HCEC 1CT (cell line): ENCODE measurements at regions not wholly inside any gene's neighbourhood (a gene's known extent, or its start where the extent isn't known, plus 50 kb on each side); places are given as distances from the start of the nearest gene placed in this dataset.

Source experiments
- DNase-seq: peaks from one replicate; pipeline ENCODE4 v3.0.0-alpha.2; 2017

DNA sequence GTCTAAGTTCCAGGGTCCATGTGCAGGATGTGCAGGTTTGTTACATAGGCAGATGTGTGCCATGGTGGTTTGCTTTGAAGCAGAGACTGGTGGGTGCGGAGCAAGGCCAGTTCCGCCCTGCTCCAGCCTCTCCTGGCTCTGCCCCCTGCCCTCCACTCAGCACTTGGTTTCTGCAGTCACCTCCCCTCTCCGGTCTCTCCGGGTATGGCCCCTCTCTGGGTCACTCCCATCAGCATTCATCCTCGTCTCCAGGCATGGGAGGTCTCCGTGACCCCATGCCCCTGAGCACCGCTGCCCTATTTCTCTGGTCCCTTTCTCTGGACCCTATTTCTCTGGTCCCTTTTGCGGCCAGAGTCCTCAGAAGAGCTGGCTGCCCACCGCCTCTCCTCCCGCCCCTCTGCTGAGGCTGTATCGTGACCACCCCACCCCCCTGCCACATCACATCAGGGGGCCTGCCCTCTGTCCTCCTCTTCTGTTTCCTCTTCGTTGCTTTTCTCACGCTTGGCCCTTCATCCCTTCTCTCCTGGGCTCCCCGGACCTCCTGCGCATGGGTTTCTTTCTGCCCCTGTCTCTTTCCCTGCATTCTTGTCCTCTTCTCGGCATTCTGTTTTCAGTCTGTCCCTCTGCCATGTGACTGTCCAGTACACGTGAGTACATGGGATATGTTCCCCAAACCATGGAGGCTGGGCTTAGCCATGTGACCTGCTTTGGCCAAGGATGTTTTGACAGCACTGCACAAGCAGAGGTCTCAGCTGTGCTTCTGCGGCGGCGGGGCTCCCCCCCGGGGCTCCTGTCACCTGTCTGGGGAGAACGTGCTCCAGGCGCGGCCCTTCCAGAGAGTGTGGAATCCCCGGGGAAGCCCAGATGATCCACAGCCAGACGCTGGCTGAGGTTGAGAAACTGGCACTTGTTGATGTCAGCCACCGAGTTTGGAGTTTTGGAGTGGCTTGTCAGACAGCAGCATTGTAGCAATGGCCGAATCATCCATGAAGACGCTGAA is 54.4 kb upstream of the C1orf174 start:
- no peak for DNase-seq

DNA sequence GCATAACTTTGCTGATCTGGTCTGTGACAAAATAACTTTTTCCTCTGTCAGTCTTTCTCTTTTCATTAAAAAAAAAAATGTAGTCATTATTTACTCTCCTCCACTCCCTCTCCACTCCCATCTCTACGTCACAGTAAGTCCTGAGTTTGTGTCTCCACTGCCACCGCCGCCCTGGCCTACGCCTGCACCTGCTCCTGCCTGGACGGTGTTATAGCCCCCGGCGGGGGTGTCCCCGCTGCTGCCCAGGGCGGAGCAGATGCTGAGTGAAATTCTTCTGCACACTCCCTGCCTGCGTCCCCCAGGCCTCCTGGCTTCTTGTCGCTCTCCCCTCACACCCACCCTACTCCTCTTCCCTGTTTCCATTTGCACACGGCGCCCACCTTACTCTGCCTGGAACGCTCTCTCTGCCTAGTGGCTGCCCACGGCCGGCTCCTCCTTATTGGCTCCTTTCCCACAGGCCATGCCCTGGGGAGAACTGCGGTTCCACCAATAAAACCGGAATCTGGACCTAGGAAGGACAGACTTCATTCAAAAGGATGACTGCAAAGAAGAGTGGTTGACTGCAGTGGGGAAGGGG is 55.2 kb upstream of the C1orf174 start:
- DNase-seq, result no peak

DNA sequence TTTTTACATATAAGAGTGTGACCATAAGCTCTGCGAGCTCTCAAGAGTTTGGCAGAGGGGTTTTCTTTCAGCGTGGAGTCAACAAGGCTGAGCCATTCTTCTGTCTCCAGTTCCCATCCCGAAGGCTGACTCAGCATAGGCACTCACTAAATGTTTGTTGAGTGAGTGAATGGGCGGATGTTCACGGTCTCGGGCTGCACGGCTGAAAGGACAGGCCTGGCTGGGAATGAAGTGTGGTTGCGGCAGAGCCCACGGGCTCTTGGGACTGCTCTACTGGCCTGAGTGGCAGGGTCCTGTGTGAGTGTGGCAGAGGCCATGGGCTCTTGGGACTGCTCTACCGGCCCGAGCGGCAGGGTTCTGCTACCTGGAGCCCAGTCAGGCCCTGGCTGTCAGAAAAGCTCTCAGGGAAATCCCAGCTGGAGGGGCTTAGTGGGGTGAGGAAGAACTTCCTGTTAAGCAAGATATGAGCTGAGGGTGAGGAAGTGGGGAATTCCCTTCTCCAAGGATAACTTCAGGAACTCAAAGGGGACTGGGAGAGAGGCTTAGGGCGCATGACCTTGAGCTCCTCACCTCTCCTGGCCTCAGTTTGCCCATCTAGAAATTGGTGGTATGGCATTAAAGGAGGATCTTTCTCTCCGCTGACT is 56.6 kb upstream of the C1orf174 start:
- DNase-seq, result no peak

DNA sequence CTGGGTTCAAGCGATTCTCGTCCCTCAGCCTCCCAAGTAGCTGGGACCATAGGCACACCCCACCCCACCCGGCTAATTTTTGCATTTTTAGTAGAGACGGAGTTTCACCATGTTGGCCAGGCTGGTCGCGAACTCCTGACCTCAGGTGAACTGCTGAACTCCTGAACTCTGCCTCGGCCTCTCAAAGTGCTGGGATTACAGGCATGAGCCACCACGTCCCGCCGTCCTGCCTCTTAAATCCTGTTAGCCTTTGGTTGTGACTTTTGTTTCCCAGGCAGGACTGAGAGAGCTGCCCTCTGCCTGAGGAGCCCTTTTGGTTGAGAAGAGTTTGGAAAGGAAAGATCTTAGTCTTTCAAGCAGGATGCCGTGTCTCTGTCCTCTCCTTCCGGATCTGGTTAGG is 59.3 kb upstream of the C1orf174 start:
- no peak for DNase-seq

DNA sequence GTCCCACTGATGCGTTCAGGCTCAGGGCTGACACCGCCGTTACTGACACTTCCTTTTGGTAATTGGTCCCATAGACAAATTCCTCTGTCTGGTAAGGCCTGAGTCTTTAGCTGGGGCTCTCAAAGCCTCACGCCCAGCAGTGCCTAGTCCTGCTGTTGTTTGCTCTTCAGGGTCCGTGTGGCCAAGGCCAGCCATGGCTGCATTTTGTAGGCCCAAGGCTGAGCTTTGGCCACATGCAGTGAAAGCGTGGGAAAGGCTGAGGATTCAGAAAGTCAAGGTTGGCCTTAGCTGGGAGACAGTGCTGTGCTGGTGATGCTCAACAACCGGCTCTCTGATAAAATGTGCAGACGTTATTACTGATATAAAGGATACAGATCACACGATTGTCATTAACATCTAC is 63.5 kb upstream of the C1orf174 start:
- DNase-seq, result no peak

DNA sequence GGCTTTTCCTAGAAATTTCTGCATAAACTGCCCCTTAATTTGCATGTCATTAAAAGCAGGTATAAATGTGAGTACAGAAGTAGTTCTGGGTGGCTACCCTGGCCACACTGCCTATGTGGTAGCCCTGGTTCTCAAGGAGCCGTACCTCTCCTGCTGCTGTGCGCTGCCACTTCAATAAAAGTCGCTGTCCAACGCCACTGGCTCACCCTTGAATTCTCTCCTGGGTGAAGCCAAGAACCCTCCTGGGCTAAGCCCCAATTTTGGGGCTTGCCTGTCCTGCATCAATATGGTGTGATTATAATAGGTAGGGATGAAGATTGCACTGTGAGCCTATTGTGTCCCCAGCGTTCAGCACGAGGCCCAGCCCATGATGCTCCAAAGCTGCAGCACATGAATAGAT is 65.6 kb upstream of the C1orf174 start:
- no peak for DNase-seq

DNA sequence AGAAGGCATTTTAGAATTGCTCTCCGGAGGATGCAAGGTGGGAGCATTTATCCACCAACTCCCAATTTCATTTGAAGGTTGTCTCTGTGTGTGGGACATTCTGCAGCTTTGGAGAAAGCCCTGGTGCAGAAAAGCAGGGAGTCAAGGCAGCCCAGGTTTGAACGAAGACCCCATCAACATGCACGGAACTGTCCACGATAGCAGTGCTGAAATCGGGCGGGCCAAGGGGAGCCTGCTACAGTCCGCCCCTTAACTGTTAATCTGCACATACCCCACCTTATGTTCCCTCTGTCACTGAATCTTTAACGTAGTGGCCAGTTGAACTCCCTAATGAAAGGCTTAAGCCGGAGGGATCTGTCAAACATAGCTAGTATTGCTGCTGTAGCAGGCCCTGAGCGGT is 68.8 kb upstream of the C1orf174 start:
- no peak for DNase-seq

DNA sequence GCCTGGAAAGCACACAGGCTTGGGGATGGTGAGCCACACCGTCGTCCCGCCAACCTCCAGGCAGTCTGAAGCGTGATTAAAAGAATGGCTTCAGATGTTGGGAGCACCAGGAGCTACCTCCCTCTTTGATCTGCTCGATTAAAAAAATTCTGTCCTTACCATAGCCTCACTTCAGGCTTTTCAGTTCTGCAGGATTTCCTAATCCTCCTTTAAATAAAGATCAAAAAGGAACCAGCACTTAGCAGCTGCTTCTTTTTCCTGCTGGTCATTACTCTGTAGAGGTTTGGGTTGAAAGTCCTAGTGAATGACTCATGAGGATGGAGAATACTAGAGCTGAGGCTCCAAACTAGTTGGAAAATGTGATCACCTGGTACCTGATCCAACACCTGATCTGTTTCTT is 71.9 kb upstream of the C1orf174 start:
- no peak for DNase-seq

DNA sequence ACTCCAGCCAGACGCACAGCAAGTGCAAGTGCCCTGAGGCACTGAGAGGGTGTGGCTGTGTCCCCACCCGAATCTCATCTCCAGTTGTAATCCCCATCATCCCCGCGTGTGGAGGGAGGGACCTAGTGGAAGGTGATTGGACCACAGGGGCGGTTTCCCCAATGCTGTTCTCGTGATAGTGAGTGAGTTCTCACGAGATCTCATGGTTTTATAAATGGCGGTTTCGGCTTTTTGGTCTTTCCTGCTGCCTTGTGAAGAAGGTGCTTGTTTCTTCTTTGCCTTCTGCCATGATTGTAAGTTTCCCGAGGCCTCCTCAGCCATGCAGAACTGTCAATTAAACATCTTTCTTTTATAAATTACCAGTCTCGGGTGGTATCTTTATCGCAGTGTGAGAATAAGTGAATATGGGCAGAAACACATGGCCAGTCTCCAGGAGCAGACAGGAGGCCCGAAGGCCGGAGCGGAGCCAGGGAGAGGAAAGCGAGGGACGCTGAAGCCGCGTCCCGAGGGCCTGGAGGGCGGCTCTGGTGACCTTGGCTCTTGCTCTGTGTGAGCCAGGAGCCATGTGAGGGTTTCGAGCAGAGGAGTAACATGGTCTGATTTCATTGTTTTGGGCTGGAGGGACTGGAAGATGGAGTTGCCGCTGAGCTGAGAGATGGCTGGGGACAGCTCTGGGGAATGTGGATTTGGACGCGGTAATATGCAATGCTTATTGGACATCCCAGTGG is 76.0 kb upstream of the C1orf174 start:
- no peak for DNase-seq

DNA sequence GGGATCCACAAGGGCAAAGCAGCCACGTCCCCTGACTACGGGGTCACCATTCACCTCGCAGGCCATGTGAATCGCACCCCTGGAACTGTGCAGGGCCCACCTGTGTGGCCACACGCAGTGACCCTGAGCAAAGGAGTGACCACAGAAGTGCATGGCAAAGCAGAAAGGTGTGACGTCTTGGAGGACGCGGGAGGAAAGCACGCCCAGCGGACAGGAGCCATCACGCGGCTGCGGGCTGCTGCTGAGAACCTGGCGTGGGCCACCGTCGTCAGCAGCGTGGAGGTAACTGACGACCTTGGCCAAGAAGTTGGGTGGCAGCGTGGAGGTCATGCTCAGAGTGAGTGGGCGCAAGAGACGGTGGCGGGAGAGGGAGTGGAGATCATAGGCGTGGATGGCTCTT is 76.7 kb upstream of the C1orf174 start:
- no peak for DNase-seq

DNA sequence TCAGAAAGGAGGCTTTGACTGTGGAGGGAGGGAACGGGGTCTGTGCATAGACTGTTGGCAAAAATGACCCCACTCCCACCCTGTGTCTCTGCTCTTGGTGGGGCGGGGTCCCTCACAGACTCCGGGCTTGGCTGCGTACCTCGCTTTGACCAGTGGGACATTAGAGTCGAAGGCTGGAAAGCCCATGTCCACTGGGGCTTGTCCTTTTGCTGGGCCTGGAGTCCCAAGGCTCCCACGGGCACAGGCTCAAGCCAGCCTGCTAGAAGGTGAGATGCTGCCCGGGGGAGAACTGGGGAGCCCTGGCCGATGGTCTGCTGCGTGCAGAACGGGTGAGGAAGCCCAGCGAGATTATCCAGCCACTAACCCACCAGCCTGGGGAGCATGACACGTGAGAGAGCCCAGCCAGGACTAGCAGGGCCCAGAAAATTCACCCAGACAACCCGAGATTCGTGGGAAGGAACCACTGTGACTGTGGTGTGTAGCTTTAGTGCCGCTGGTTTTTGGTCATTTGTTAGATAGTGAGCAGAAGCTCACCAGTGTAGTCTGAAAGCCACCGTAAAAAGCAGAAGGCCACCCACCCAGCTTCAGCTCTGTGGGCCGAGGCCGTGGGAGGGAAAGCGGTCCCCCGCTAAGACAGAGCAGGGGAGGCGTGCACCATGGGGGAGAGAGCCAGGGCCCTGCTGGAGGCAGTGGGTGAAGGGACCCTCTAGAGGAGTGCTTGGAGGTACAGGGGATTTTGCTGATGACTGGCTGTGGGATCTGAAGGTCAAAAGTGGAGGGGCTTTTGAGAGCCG is 78.3 kb upstream of the C1orf174 start:
- no peak for DNase-seq

DNA sequence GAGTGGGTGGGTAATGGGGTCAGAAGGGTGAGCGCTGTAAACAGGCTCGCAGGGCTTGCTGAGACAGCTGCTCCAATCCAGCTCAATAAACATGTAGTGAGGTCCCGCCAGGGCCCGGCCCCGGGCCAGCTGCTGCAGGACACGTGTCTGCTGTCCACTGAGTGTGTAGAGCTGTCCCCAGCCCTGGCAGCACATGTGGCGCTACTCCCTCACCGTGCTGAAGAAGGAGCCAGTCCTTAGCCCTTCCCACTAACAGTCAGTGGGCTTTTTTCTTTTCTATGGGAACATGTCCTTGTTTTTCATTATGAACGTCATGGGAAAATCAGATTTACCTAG is 78.9 kb upstream of the C1orf174 start:
- no peak for DNase-seq

DNA sequence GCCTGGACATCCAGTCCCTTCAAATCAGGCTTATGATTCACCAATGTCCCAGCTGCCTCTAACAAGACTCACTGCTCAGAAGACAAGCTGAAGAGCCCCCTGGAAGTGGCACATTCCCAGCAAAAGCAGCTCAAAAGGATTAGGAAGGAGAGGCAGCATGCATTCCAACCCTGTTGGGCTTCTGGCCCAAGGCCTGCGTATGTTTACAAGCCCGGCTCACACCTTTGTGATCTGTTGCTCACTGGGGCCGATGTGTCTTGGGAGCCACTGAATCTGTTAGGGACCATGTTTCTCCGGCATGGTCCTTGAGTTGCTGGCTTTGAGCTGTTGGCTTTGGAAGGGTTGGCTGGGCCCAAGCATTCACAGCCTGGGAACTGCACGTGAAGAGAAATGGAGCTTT is 81.2 kb upstream of the C1orf174 start:
- DNase-seq, result no peak

DNA sequence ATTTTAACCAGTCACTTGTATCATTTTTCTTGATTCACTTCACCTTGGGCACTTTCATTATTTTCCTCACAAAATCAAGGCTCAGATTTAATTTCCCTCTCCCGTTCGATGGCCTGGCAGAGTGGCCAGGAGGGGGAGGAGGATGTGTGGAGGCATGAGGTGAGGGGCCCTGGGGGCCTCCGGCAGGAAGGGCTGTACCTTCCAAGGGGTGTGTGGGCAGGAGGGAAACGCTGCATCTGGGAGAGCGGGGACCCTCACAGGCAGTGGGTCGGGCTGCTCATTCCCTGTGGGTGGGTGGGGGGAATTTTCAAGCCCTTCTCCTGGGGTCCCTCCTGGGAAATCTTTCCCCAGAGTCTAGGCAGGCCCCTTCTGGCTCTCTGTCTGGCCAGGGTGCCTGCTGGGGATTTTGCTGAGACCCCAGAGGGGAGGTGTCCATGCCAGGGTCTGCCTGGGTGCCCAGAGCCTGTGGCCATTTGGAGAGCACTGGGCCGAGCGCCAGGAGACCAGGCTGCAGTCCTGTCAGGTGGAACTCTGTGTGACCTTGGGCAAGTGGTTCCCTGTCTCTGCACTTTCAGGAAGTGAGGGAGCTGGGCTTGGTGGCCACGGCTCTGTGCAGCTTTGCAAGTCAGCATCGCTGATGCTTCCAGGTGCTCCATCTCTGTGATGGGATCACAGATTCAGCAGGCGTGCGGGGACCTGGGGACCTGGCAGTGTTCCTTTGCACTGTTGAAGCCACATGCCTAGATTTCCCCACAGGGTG is 81.9 kb upstream of the C1orf174 start:
- no peak for DNase-seq

DNA sequence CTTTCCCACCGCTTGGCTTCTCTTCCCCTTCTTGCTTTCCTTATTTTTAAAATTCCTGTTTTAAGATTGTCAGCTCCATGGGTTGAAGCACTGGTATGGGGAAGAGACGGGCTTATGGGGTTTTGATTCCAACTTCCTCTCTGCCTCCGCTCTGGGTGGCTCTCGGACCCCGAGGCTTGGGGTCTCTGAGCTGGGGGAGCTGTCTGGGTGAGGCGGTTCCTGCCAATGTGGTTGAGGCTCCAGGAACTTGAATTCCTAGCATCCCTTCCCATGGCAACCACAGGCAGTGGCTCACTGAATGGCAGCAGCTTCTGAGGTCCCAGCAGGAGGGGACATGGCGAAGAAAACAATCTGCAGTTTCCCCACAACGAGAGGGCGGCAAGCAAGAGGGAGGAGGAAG is 83.1 kb upstream of the C1orf174 start:
- DNase-seq, result no peak

DNA sequence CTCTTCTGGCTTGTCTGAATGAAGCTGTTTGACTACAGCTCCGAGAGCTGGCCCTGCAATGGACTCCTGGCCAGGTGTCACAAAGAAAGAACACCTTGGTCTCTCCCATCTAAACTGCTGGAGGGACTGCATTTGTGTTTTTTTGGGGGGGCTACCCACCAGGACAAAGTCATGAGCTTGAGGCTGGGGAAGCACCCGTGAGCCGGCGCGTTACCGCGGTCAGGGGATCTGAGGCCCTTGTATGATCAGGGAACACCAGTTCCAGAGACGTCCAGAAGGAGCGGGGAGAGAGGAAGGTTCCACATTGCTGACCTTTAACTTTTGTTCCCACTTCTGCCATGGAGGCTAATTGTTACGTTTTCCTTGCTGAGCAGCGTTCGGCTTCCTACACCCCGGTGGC is 84.5 kb upstream of the C1orf174 start:
- no peak for DNase-seq

DNA sequence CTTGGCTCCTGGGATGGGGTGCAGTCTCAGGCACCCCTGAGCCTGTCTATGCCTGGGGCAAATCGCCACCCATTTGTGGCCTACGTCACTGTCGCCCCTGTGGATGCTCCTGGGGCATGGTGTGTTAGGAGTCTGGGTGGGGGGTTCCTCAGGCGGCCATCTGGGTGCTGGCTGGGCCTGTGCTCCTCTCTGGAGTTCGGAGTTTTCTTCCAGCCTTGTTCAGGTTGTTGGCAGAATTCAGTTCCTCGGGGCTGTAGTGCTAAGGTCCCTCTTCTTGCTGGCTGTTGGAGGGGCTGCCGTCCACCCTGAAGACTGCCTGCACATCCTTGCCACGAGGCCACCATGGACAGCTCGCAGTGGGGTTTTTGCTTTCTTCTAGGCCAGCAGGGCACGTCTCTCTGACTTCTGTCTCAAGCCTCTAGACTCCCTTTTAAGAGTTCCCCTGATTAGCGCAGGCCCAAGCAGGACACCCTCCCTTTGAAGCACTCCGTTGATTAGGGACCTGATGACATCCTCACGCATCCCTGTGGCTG is 86.7 kb upstream of the C1orf174 start:
- DNase-seq, result no peak

DNA sequence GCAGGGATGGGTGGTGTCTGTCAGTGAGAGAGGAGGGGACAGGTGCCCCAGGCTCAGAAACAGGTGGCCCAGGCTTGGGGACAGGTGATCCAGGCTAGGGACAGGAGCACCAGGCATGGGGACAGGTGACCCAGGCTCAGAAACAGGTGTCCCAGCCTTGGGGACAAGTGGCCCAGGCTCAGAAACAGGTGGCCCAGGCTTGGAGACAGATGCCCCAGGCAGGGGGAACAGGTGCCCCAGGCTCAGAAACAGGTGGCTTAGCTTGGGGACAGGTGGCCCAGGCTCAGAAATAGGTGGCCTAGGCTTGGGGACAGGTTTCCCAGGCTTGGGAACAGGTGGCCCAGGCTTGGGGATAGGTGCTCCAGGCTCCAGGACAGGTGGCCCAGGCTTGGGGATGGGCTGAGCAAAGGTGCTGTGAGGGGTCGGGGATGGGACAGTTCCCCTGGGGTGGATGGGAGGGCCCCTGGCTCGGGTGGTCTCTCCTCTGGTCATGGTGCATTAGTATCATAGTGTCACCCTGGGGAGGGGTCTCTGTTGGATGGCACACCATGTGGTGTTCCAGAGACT is 87.7 kb upstream of the C1orf174 start:
- no peak for DNase-seq

DNA sequence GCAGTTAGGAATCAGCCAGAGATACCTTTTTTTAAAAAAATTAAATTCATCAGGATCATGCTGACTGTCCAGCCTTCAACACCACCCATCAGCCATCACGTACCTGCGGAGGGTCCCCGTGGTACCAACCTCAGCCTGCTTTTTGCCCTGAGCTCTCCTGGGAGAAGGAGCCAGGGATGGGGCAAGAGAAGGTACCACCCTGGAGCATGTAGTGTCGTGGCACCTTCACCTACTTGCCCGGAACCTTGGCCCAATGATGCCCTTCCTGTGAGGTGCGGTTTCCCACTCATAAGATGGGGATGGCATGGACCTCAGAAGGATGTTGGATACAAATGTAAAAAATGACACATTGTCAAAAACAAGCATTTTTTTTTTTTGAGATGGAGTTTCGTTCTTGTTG is 88.4 kb upstream of the C1orf174 start:
- no peak for DNase-seq

DNA sequence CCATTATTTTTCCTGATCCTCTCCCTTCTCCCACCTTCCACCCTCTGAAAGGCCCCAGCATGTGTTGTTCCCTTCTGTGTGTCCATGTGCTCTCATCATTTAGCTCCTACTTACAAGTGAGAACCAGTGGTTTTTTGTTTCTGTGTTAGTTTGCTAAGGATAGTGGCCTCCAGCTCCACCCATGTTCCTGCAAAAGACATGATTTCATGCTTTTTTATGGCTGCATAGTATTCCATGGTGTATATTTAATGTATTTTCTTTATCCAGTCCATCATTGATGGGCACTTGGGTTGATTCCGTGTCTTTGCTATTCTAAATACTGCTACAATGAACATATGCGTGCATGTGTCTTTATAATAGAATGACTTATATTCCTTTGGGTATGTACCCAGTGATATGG is 89.4 kb upstream of the C1orf174 start:
- no peak for DNase-seq

DNA sequence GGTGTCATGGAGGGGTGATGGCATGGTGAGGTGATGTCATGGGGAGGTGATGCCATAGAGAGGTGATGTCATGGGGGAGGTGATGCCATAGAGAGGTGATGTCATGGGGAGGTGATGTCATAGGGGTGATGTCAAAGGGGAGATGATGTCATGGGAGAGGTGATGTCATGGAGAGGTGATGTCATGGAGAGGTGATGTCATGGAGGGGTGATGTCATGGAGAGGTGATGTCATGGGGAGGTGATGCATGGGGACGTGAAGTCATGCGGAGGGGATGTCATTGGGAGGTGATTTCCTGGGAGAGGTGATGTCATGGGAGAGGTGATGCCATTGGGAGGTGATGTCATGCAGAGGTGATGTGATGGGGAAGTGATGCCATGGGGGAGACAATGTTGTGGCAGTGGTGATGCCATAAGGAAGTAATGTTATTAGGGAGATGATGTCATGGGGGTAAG is 92.1 kb upstream of the C1orf174 start:
- no peak for DNase-seq
